Fibroblast of gingiva (primary cell): ENCODE measurements at regions not wholly inside any gene's neighbourhood (a gene's known extent, or its start where the extent isn't known, plus 50 kb on each side); places are given as distances from the start of the nearest gene placed in this dataset.

Experiments used
- DNase-seq: peaks from one replicate; pipeline ENCODE4 v3.0.0-alpha.2; 2011; ENCODE audit warnings: low read depth

DNA sequence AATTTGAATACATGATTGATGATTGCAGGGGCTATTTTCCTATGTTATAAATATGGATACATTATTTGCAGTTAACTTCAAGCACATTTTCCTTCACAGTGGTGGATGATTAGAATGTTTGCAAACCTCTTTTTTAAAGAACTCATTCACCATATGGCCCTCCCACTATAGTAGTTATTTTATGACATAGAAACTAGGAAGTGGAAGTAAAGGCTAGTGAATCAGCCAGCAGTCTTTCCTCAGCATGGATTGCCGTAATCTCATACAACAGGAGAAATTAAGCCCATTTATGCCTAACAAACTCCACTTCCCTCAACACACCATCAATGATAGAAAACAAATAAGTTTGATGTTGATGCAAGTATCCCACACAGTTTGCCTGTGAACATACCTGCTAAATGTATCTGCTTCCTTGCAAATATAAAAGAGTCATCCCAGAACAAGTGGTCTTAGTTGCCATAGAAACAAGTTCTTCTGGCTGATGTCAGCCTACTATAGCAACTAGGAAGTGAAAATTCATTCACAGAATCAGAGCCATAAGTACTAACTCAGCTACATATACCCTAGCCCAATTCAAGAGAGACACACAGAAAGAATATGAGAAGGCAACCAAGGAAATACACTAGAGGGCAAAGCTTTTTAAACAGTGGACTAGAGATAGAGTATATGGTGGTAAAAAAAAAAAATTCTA, 100.9 kb upstream of the RADX start:
- DNase-seq, result no peak
